HCT116 (cell line): ENCODE measurements at regions not wholly inside any gene's neighbourhood (a gene's known extent, or its start where the extent isn't known, plus 50 kb on each side); places are given as distances from the start of the nearest gene placed in this dataset.

ENCODE experiments used
- ATAC-seq: fragments of 200-7000 bp; cut with Tn5 transposase; 2 replicates; pipeline ENCODE4 v1.9.1; 2020; ENCODE audit warnings: mild to moderate bottlenecking, moderate library complexity
- BruUV-seq: library from RNA; stranded (reverse); fragments of 400-500 nt; replicated peaks from 2 replicates; lab custom pipeline; 2021; lab: Mats Ljungman, UMichigan
- CTCF ChIA-PET: fragments of 300-600 bp; sonication (Branson Sonifier 250); formaldehyde crosslinking; loops from one replicate; lab custom pipeline; 2021; ENCODE audit warnings: antibody characterized with exemption; lab: Charles Lee
- POLR2A ChIA-PET: fragments of 300-600, 350-600 bp; sonication (Branson Sonifier 250); formaldehyde crosslinking; loops from one replicate; lab custom pipeline; 2021; ENCODE audit warnings: antibody characterized with exemption; lab: Charles Lee
- RAD21 ChIA-PET, 2 experiments: fragments of 300-600 bp; sonication (Branson Sonifier 250); formaldehyde crosslinking; loops; one replicate each; lab custom pipeline; 2023; ENCODE audit warnings: low total read pairs in 2 of 2; ENCODE audit not compliant: uncharacterized antibody in 2 of 2, unreplicated experiment in 2 of 2, low non-redundant PET in 1 of 2; lab: Charles Lee
- DNase-seq: peaks from one replicate; pipeline ENCODE4 v3.0.0-alpha.2; 2010; ENCODE audit warnings: low read depth, low spot score
- H2AFZ ChIP-seq: fragments of 200-600 bp; shearing (Covaris generic), sonication (generic); 2 replicates; pipeline ENCODE4 v1.6.1; 2017; ENCODE audit warnings: low read depth, mixed run types, mixed read lengths, antibody characterized with exemption, low read length; ENCODE audit not compliant: poor library complexity, severe bottlenecking
- H3K27ac ChIP-seq: 2 replicates; pipeline ENCODE4 v1.5.1; 2012; ENCODE audit warnings: low read depth, low read length
- H3K27me3 ChIP-seq: fragments of 200-600 bp; sonication (generic); 2 replicates; pipeline ENCODE4 v1.6.1; 2016; ENCODE audit warnings: mixed run types, low read length, mixed read lengths; ENCODE audit not compliant: insufficient read depth
- H3K36me3 ChIP-seq, 2 experiments: fragments of 200-500 bp in 1 of 2; fragments of 200-600 bp in 1 of 2; sonication (Bioruptor generic) in 1 of 2; sonication (generic) in 1 of 2; 2 replicates each; pipeline versions ENCODE4 v1.5.1 to v1.6.1; 2014 to 2016; ENCODE audit warnings: low read length in 2 of 2, inconsistent platforms in 1 of 2, mixed read lengths in 1 of 2, mixed run types in 1 of 2; ENCODE audit not compliant: insufficient read depth in 2 of 2, control insufficient read depth in 1 of 2
- H3K4me1 ChIP-seq, 2 experiments: fragments of 200-600 bp in 1 of 2; sonication (generic) in 1 of 2; 2 replicates each; pipeline versions ENCODE4 v1.5.1 to v1.6.1; 2012 to 2017; ENCODE audit warnings: low read length in 2 of 2, inconsistent platforms in 1 of 2, mild to moderate bottlenecking in 1 of 2, mixed read lengths in 1 of 2, mixed run types in 1 of 2, moderate library complexity in 1 of 2; ENCODE audit not compliant: insufficient read depth in 2 of 2, control insufficient read depth in 1 of 2
- H3K4me2 ChIP-seq: fragments of 200-600 bp; sonication (generic); 2 replicates; pipeline ENCODE4 v1.6.1; 2017; ENCODE audit warnings: mixed run types, low read length, mixed read lengths
- H3K4me3 ChIP-seq, 2 experiments: fragments of 200-600 bp in 1 of 2; sonication (generic) in 1 of 2; replicated peaks in 1 of 2; 2 replicates each; pipeline ENCODE4 v1.5.1; 2011 to 2016; ENCODE audit warnings: low read length in 2 of 2, control low read depth in 1 of 2, low read depth in 1 of 2, mild to moderate bottlenecking in 1 of 2, mixed read lengths in 1 of 2, mixed run types in 1 of 2
- H3K79me2 ChIP-seq: fragments of 200-600 bp; sonication (generic); 2 replicates; pipeline ENCODE4 v1.6.1; 2017; ENCODE audit warnings: mild to moderate bottlenecking, mixed run types, low read length, moderate library complexity, mixed read lengths; ENCODE audit not compliant: insufficient read depth
- H3K9ac ChIP-seq: fragments of 200-600 bp; sonication (generic); 2 replicates; pipeline ENCODE4 v1.6.1; 2016; ENCODE audit warnings: low read length, mixed read lengths
- H3K9me2 ChIP-seq: fragments of 200-600 bp; sonication (generic), shearing (Covaris generic); 2 replicates; pipeline ENCODE4 v1.6.1; 2017; ENCODE audit warnings: mixed run types, mild to moderate bottlenecking, moderate library complexity; ENCODE audit not compliant: insufficient read depth
- H3K9me3 ChIP-seq, 2 experiments: fragments of 200-500 bp in 1 of 2; fragments of 200-600 bp in 1 of 2; sonication (Bioruptor generic) in 1 of 2; sonication (generic) in 1 of 2; 2 replicates each; pipeline ENCODE4 v1.6.1; 2014 to 2017; ENCODE audit warnings: low read length in 2 of 2, mixed read lengths in 2 of 2, inconsistent platforms in 1 of 2, low read depth in 1 of 2, mild to moderate bottlenecking in 1 of 2, mixed run types in 1 of 2, moderate library complexity in 1 of 2; ENCODE audit not compliant: control insufficient read depth in 1 of 2, insufficient read depth in 1 of 2
- H4K20me1 ChIP-seq: fragments of 200-600 bp; sonication (generic), shearing (Covaris generic); 2 replicates; pipeline ENCODE4 v1.6.1; 2017; ENCODE audit warnings: mixed run types, mild to moderate bottlenecking, moderate library complexity; ENCODE audit not compliant: insufficient read depth
- CTCF ChIP-seq, 3 experiments: fragments of 200-600 bp in 1 of 3; sonication (generic) in 1 of 3; IDR thresholded peaks in 2 of 3; conservative IDR thresholded peaks in 1 of 3; 2 replicates each; pipeline ENCODE4 v1.5.1; 2012 to 2017; ENCODE audit warnings: low read depth in 2 of 3, low read length in 2 of 3, antibody characterized with exemption in 1 of 3, borderline replicate concordance in 1 of 3, control low read depth in 1 of 3, mild to moderate bottlenecking in 1 of 3, mixed read lengths in 1 of 3, mixed run types in 1 of 3, moderate library complexity in 1 of 3; ENCODE audit not compliant: insufficient read depth in 1 of 3
- ELF1 ChIP-seq: IDR thresholded peaks from 2 replicates; pipeline ENCODE4 v1.6.1; 2012; ENCODE audit warnings: low read depth, borderline replicate concordance
- FOSL1 ChIP-seq: IDR thresholded peaks from 2 replicates; pipeline ENCODE4 v1.6.1; 2012; ENCODE audit warnings: low read depth
- JUND ChIP-seq: IDR thresholded peaks from 2 replicates; pipeline ENCODE4 v1.6.1; 2012
- MAX ChIP-seq: IDR thresholded peaks from 2 replicates; pipeline ENCODE4 v1.6.1; 2012
- RAD21 ChIP-seq: IDR thresholded peaks from 2 replicates; pipeline ENCODE4 v1.6.1; 2012; ENCODE audit warnings: low read depth, mild to moderate bottlenecking
- SIN3A ChIP-seq: IDR thresholded peaks from 2 replicates; pipeline ENCODE4 v1.6.1; 2012; ENCODE audit warnings: low read depth
- ZNF274 ChIP-seq: fragments of 200-500 bp; sonication (Bioruptor generic); IDR thresholded peaks from 2 replicates; pipeline ENCODE4 v1.6.1; 2014; ENCODE audit warnings: mild to moderate bottlenecking, low read depth, low read length, inconsistent platforms
- intact Hi-C: fragments of 100-400 bp; cut with micrococcal nuclease; formaldehyde crosslinking; loops from 2 replicates; pipeline ENCODE4 v1.10.0; 2022

GRCh38 chrX:63508668-63509067 lies 157.5 kb upstream of the SPIN4 start:
- intact Hi-C loops, result no loop called here
- TF ChIP-seq JUND (no peak), CTCF (IDR thresholded peaks at IDR 0.05 in 2 of 3, conservative IDR thresholded peaks at IDR 0.05 in 1 of 3; ENCODE audit: borderline replicate concordance in 1 of 3, insufficient read depth in 1 of 3, low read depth in 2 of 3, low read length in 2 of 3) (no peak), FOSL1 (no peak), SIN3A (no peak), ELF1 (no peak), MAX (no peak), ZNF274 (no peak)

DNA sequence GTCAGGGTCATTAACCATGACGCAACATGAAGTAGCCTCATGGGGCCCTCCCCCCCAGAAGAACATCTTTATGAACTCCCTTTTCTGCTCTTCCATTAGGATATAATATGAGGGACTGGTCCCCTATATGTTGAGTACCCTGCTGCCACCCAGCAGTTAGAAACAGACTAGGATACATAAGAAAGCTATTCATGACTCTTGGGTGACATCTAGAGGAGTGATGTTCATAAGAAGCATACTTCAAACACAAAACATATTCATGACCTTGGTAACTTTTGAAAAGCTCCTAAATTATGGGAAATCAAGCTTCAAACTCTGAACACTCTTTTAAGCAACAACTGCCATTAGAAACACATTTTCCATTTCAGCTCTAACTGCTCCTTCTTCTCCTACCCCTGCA lies 155.2 kb upstream of the SPIN4 start:
- TF ChIP-seq SIN3A (no peak), RAD21 (peak; percentile 61), CTCF (IDR thresholded peaks at IDR 0.05 in 2 of 3, conservative IDR thresholded peaks at IDR 0.05 in 1 of 3; ENCODE audit: borderline replicate concordance in 1 of 3, insufficient read depth in 1 of 3, low read depth in 2 of 3, low read length in 2 of 3) (peak; percentile 14 to 56 (median 41); a peak in 4 of 6 replicates)
- TF ChIP-seq, all 23 proteins: peak for 2
- H3K27me3 ChIP-seq, result no peaks in the 10 kb centered on the region
- H3K4me3 ChIP-seq, result no peak overlapping the region
- no peaks in the 10 kb centered on the region for H3K9me3 ChIP-seq
- H3K4me2 ChIP-seq, result no peak overlapping the region
- ChIA-PET CTCF (interaction anchor here (0.7 to 1.3 kb wide), 6 partner anchors 9 to 320 kb away, joined by 3 to 5 read pairs (median 4); no protein-coding TSS in a partner anchor), POLR2A (no interaction called here), RAD21 (no interaction called here)
- DNase-seq (peak; percentile 15), ATAC-seq (no peak; the same call in 1 of the 2 replicates)
- no peaks in the 10 kb centered on the region for H4K20me1 ChIP-seq
- intact Hi-C loops, result no loop called here
- no peak overlapping the region for H3K9ac ChIP-seq
- no peak overlapping the region for H3K27ac ChIP-seq
- H2AFZ ChIP-seq, result no peak overlapping the region
- H3K36me3 ChIP-seq, result no peaks in the 10 kb centered on the region
- H3K79me2 ChIP-seq, result no peaks in the 10 kb centered on the region
- no TSS peak for BruUV-seq
- no peaks in the 10 kb centered on the region for H3K9me2 ChIP-seq
- H3K4me1 ChIP-seq, result 0 out of 4 replicates have a peak, but pooled peaks cover 0 to 5% of the 10 kb centered on the region in 2 experiments

More at GRCh38 chrX:63508668-63509067, 157.5 kb upstream of the SPIN4 start:
- Histone ChIP-seq H3K4me3 (no peak overlapping the region), H3K27ac (no peak overlapping the region), H4K20me1 (no peaks in the 10 kb centered on the region), H3K4me2 (no peak overlapping the region), H3K79me2 (no peaks in the 10 kb centered on the region), H3K9ac (no peak overlapping the region), H3K4me1 (0 out of 4 replicates have a peak, but pooled peaks cover 0 to 2% of the 10 kb centered on the region in 2 experiments), H2AFZ (no peak overlapping the region), H3K9me2 (no peaks in the 10 kb centered on the region), H3K36me3 (no peaks in the 10 kb centered on the region), H3K9me3 (no peaks in the 10 kb centered on the region), H3K27me3 (no peaks in the 10 kb centered on the region)
- ATAC-seq (no peak), DNase-seq (no peak)
- POLR2A ChIA-PET, result no interaction called here
- no TSS peak for BruUV-seq
- CTCF ChIA-PET, result no interaction called here
- RAD21 ChIA-PET, result no interaction called here
